ENCODE measurements at regions not wholly inside any gene's neighbourhood (a gene's known extent, or its start where the extent isn't known, plus 50 kb on each side); places are given as distances from the start of the nearest gene placed in this dataset.

DNA sequence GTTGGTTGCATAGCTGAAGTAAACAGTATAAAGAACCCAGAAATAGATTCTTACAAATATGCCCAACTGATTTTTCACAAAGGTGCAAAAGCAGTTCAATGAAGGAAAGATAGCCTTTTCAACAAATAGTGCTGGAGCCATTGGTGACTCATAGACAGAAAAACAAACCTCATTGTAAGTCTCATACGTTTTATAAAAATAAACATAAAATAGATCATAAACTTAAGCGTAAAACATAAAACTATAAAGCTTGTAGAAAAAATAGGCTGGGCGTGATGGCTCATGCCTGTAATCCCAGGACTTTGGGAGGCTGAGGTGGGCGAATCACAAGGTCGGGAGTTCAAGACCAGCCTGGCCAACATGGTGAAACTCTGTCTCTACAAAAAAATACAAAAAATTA lies 318.8 kb upstream of the IGFBP3 start:
- DNase-seq (ENCODE audit: low spot score): no peak

DNA sequence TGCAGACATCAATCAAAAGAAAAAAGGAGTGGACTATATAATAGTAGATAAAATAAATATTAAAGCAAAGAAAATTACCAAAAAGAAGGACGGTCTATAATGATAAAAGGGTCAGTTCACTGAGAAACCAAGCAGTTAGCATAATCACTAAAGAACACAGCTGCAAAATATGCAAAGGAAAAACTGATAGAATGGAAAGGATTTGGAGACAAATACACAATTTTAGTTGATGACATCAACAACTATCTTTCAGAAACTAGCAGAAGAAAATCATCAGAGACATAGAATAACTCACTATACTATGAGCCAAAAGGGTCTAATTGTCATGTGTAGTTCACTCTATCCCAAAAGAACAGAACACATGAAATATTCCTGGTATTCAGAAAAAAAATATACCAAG lies 316.4 kb upstream of the IGFBP3 start:
- DNase-seq (ENCODE audit: low spot score): no peak

DNA sequence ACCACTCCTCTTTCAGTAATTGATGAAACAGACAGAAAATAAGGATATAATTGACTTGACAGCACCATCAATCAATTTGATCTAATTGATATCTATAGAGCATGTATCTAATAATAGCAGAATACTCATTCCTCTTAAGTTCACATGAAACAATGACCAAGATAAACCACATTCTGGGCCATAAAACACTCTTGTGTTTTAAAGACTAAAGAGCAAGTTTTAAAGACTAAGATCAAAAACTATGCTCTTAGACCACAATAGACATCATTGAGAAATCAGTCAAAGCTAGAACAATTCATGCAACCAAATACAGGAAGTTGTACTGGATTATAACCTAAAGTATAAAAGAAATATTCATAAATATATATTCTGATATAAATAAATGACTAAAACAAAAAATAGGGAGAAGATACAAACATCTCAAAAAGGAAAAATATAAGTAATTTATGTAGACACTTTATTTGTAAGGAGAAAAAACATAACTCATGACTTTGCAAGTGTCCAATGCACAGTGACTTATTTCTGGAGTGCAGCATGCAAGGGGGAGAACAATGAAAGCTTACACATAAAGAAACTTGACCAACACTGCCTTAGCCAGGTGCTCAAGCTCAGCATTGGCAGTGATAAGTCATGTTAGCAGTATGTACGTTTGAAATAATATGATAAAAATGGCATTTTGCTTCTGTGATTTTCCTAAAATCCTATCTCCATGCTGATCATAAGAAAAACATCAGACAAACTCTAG lies 312.7 kb upstream of the IGFBP3 start:
- DNase-seq (ENCODE audit: low spot score): no peak

DNA sequence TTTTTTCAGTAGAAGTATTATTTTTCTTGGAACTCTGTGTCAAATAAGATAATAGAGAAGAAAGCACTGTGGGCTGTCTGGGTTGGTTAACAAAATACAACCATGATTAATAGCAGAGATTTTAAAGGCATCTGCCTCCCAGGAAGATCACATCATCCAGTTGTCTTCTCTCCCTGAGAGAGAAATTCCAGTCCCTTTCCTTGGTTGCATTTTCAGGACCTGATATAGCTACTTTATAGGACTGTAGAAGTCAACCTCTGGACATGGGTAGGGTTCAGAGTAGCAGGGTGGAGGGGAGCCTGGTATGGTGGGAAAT lies 309.9 kb upstream of the IGFBP3 start:
- DNase-seq (ENCODE audit: low spot score): peak; percentile 60

DNA sequence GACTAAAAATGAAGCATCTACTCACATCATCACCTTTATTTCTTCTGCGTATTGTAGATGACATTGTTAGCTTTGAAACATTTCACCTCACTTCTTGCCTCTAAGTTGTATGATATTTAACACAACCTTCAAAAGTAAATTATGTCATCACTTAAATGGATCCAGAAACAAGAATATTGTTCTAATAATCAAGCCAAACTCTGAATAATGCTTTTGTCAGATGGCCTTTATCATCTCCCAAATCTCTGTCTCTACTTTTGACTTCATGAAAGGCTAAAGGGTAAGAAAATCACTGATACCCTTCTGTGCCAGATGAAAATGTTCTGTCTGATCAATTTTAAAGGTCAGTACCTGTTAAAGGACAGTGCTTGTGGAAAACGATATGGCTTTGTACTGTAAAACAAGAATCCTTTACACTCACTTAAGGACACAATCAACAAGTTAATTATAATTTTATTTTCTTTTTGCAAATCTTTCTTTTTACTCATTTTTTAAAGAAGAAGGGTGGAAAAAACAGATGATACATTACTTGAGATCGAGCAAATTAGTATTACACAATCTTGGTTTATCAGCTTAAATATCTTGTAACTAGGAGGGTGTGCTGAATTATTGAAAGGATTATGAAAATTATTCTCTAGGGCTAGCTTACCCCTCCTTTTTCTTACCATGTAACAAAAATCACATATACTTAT lies 309.4 kb upstream of the IGFBP3 start:
- no peak for DNase-seq (ENCODE audit: low spot score)

DNA sequence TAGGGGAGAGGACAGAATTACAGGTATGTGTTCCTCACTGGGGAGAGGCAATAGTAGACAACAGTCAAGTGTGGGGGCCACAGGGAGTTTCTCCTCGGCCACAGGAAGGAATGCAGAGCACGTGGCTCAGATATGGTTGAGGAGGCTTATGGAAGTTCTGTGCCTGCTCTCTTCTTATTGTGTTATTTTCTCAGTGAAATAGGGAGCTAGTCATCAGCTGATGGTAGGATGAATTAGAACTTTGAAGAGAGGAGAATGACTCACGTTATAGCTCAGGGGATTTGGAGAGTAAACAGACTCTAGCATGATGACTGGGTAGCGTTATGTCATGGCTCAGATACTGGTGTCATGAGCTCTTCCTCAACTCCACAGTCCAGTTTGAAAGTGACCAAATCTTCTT lies 308.3 kb upstream of the IGFBP3 start:
- DNase-seq (ENCODE audit: low spot score): peak; percentile 92

DNA sequence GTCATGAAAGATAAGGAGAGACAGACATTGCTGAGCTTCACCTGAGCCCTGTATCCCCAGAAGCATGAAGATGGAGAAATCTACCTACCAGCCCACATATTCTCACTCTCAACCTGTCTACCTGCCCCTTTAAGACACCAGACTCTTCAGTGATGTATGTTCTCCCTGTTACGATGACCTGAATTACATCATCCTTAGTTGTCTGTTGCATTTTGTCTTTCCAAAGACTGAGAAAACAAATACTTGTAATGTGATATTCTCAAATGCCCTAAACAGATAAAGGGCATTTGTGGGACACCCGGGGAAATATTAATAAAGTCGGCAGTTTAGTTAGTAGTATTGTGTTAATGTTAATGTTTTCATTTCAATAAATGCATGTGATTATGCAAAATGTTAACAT lies 305.8 kb upstream of the IGFBP3 start:
- DNase-seq (ENCODE audit: low spot score): no peak

DNA sequence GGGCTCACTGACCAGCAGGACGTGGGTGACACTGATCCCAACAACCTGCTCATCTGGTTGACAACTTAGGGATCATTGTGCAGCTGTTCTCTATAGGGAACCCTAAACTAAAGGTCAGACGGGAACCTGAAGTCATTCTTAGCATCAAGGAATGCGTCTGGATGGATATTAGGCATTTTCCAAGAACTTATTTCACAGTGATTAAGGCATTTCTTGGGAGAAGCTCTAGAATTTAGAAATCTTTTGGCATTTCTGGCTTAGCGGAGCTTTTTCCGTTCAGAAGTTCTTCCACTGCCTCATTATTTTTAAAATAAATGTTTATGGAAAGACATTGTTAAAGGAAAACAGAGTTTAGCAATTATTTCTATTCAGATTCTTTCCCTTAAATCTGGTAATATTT lies 303.3 kb upstream of the IGFBP3 start:
- no peak for DNase-seq (ENCODE audit: low spot score)

DNA sequence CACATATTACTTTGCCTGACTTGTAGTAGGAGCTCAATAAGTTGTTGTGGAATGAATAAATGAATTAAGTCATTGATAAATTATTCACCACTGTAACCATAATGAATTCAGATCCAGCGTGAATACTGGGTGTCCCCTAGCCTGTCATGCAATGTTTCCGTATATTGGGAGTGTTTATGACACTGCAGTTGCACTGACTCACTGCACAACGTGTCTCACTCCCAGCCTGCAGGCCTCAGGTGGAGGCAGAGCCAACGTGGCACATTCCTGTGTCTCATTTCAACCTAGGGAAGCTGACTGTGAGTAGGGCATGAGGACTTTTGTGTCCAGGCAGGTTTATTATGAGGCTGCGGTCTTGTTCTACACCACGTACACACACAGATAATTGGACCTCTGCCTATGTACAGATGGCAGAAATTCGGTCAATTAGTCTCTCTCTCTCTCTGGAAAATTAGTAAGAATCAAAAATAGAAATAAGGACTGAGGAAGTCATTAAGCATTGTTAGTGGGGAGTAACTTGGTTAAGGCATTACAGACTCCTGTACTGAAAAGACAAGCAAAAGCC lies 299.1 kb upstream of the IGFBP3 start:
- peak; percentile 98 for DNase-seq (ENCODE audit: low spot score)

DNA sequence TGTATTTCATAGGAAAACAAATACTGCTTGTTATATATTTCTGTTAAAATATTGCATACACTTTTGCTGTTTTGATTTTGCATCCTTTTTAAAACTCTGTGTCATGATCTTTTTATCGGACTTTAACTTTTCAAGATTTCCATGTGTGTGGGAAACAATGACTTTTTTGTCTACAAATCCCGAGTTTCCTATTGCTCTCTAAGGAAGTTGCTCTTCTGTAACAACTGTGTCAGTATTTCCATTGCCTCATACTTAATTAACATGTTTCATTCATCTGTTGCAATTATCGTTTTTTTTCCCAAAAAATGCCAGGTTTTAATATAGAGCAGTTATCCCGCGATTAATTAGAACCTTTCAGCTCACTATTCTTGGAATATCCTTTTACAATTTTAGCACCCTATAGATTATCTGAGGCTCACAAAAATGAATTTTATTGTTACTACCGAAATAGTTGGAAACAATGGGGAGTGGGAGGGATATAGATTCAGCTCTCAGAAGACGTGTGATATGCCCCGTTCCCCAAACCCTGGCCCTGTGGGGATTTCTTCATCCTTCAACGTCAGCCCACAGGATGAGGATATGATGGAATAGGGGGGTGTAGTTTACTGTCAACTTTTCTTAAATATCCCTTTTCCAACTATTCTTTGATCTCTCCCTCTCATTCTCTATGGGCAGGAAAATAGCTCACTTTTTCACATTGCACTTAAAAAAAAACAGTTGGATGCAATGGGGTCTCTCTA lies 297.6 kb upstream of the IGFBP3 start:
- no peak for DNase-seq (ENCODE audit: low spot score)

DNA sequence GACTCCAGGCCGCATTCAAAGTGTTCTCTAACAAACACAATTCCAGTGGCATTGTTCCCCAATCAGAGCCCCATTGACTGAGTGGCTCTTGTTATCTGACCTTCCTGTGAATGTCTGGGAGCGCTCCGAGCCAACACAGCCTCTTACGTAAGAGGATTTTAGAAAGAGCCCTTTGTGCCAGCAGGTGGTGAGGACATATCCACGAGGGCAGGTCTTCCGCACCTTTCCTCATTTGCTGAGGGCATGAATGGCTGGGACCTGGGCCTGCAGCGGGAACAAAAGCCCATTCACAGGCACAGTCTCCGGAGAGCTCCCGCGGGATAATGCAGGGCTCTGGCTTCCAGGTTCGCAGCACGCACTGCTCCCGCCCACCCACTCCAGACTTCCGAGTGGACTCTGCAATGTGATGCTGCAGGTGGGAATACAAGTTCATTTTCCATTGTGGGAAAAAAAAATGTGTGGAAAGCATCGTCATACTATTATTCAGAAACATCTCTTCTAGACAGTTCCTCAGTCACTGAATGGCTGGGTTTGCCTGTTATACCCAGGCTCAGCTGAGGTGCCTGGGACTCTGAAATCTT lies 295.0 kb upstream of the IGFBP3 start:
- DNase-seq (ENCODE audit: low spot score): no peak

DNA sequence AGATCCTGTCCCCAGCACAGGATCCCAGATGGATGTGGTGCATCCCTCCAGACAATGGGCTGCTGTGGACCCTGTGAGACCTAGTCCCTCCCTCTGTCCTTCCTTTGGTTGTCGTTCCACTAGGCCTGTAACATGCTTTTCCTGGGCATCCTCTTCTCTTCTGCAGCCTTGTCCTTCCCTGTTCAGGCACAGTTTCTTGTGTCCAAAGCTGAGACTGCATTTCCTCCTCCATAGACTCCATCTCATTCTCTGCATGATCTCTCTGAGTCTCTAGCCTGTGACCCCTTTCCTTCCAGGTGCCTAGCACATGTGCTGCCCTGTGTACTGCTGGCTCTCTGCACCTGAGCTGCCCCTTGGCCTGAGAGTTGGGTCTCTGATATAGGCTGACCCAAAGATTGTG lies 293.5 kb upstream of the IGFBP3 start:
- no peak for DNase-seq (ENCODE audit: low spot score)

DNA sequence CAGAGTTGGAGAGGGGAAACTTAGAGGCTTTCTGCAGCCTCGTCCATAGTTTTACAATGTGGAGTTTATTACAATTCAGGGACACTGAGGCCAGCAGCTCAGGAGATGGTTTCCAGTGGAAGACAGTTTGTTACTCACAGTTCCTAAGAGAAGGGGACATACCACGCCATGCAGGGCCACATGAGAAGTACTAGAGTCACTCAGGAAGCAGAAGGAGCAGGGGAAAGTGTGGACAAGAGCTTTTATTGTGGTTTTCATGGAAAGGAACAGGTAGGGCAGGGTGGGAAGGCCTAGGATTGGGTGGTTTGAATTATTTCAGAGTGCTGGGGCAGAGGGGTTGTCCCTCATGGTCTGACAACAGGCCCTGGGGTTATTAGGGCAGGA lies 292.1 kb upstream of the IGFBP3 start:
- DNase-seq (ENCODE audit: low spot score): no peak

DNA sequence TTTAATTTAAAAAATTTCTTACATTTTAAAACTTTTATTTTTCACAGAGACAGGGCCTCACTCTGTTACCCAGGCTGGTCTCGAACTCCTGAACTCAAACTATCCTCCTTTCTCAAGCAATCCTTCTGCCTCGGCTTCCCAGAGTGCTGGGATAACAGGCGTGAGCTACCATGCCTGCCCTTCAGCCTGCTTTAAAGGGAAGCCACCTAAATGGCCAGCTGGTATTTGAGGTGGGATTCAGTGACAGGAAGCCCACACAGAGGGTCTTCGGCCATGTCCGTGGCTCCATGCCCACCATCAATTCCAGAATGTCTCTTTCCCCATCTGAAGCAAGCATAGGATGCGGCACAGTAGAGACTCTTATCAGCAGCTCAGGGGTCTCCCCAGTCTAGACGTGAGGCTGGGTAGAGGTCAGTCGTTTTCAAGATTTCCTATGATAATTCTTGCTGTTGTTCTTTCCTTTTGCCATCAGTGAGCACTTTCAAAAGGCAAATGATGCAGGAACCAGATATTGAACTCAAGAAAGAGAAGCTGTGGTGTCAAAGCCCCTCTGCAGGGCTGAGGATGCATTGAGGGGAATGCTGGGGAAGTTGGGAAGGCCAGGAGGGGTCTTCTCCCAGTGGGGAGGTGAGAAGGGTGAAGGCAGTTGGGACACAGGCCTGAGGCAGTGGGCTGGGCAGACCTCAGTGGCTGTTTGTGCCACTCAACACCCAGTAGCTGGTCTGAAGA lies 291.5 kb upstream of the IGFBP3 start:
- DNase-seq (ENCODE audit: low spot score): no peak

DNA sequence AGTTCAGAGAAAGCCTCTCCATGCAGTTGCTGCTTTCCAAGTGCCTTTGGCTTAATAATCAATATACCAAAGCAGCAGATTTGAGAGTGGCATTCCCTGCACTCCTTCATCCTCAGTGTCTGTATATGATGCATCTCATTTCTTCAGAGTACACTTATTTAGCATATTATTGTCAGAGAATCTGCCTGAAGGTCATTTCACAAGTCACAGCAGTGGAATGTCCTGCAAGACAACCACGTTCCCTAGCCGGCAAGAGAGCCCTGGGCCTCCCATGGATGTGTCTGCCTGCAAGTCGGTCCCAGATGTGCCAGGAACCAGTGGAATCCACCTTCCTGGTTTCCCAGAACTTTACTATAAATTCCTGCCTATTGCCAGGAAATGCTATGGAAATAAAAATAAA lies 289.4 kb upstream of the IGFBP3 start:
- no peak for DNase-seq (ENCODE audit: low spot score)

DNA sequence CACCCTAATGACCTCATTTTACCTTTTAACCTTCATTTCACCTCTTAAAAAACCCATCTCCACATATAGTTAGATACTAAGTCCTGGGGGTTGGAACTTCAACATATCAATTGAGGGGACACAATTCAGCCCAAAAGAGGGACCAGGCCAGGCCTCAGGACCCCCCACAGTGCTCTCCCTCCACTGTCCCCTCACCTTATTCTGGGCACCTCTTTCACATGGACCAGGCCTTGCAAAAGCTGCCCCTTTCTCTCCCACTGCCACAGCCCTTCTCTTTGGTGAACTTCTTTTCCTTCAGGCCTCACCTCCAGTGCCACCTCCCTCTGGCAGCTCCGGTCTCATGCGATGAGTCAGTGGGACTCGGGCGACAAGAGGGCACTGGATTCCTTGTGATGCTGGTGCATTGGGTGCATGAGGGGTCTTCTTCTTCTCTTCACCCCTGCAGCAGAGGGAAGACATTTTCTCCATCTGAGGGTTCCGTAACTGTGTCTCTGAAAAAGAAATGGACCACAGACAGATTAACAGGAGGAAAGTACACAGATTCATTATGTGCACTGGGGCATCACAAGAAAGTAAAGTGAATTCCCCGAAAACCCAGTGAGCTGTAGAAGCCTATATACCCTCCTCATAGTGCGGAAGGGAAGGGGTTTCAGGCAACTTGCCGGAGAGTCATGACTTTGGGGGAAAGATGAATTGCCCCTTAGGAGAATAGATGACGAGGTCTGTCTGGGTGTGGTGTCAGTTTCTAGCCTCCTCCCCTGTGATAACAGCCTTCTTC lies 288.7 kb upstream of the IGFBP3 start:
- no peak for DNase-seq (ENCODE audit: low spot score)

DNA sequence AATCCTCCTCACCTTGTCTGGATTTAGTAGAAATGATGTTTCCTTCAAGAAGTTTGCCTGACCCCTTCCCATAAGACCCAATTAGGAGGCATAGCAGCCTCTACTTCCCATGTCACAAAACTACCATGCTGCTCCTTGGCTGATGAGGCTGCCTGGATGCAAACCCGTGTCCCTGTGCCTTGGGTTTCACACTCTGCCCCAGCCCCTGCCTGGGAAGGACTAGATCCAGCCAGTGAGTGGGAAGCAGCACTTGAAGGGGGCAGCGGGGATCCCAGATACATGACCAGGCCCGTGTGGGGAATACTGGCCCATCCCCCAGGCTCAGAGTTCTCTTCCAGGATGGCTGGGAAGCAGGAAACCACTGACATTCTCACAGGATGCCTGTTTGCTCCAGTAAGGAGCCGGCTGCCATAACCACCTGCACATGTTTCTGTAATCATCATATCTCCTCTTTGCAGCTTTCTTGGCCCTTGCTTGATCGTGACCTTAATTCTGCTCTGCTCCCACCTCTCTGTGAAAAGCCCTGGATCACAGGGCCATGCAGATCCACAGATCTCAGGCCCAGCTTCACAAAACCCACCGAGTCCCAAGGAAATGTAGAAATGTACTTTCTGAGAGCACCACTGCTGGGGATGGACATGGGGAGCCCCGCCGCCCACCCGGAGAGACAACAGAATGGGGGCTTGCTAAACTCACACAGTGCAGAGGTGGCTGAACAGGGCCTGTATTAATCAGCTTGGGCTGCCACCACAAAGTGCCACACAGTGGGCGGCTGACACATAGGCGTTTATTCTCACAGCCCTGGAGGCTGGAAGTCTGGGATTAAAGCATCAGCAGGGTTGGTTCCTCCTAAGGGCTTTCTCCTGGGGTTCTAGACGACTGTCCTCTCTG lies 287.8 kb upstream of the IGFBP3 start:
- no peak for DNase-seq (ENCODE audit: low spot score)

DNA sequence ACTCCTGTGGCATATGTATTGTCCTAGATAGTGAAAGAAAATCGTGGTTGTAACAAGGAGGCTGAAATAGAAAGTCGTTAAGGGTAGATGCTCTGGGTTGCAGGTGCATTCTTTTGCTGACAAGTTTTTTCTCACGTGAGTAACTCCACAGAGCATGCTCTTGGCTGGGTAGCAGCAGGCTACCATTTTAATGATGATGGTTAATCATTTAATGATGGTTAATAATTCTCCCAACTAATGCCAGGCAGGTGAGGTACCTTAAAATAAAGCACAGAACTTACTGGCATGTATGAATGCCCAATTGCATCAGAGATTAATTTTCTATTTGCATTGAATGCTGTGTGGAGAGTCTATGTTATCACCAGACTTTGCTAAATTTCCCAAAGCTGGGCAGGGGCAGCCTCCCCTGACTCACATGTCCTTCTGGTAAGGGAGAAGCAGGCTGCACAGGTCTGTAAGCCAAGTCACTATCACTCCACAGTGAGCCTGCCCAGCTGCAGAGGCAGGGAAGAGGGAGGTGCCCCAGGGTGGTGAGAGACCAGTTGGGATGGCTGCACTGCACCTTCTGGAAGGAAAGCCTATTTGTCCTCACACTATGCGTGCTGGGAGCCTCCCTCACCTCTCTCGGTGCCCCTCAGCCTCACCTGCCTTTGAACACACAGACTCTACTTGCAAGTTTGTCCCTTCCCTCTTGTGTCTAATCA lies 287.0 kb upstream of the IGFBP3 start:
- peak; percentile 88 for DNase-seq (ENCODE audit: low spot score)

DNA sequence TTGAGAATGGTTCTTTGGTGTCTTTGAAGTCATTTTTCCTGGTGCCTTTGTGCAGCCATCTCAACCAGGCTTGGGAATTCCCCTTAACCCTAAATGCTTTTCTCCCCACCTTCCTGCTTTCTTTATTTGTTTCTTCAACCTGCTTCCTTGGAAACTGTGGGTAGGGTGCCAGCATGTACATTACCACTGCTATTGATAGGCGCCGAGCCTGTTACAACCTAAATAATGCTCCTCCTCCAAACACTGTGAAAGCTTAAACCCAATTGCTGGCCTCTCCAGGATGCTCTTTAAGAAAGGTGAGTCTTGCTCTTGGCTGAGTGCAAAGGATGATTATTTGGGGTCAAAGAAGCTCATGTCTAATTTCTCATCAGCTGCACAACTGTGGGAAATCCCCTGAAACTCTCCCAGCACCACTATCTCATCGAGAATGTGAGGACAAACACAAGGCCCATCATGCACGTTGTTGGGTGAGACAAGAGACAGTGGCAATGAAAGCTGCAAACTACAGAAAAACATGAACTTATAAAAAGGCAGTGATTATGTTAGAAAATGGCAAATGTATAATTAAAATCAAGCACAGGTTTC lies 285.5 kb upstream of the IGFBP3 start:
- peak; percentile 85 for DNase-seq (ENCODE audit: low spot score)

Measured in kidney tubule cell (primary cell).